OCI-LY3 (cell line): ENCODE measurements at regions not wholly inside any gene's neighbourhood (a gene's known extent, or its start where the extent isn't known, plus 50 kb on each side); places are given as distances from the start of the nearest gene placed in this dataset.

Experiments
- CTCF ChIP-seq: fragments of 200-600, 300-600 bp; sonication (generic); IDR thresholded peaks from 2 replicates; pipeline ENCODE4 v1.5.1; 2014; ENCODE audit warnings: antibody characterized with exemption, low read length, low read depth
- EZH2phosphoT487 ChIP-seq: fragments of 200-600 bp; shearing (Covaris generic); IDR thresholded peaks from 2 replicates; pipeline ENCODE4 v1.6.1; 2018; ENCODE audit warnings: antibody characterized with exemption, mixed run types, low read depth

DNA sequence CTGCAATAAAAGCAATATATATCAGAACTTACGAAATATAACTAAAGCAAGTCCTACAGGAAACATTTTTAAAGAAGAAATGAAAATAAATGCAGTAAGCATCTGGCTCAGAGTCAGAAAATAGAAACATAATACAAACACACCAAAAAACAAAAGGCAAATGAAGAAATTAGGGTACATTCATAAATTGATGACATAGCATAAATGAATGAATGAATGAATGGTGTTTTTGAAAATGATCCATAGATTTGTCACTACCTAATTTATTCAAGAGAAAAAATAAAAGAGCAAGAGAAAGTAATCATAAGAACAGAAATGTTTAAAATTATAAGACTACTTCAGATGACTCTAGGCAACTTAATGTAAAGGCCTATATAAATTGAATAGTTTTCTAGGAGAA, 226.1 kb upstream of the CDH20 start:
- TF ChIP-seq CTCF (no peak), EZH2phosphoT487 (no peak)
